GM23338 (cell line): ENCODE measurements at regions not wholly inside any gene's neighbourhood (a gene's known extent, or its start where the extent isn't known, plus 50 kb on each side); places are given as distances from the start of the nearest gene placed in this dataset.

Source experiments
- ATAC-seq: fragments of 200-7000 bp; cut with Tn5 transposase; 3 replicates; pipeline ENCODE4 v1.9.1; 2020
- DNase-seq: peaks from one replicate; pipeline ENCODE4 v3.0.0-alpha.2; 2015; ENCODE audit warnings: low spot score
- H2AFZ ChIP-seq: fragments of 200-600 bp; sonication (generic); 2 replicates; pipeline ENCODE4 v1.8.0; 2016; ENCODE audit warnings: antibody characterized with exemption, mild to moderate bottlenecking, moderate library complexity
- H3F3A ChIP-seq: fragments of 200-600 bp; sonication (generic); replicated peaks from 2 replicates; pipeline ENCODE4 v1.8.0; 2017; ENCODE audit warnings: antibody characterized with exemption, mixed run types, low read depth
- H3K27ac ChIP-seq: fragments of 200-600 bp; sonication (generic); 2 replicates; pipeline ENCODE4 v1.6.1; 2016; ENCODE audit warnings: low read depth
- H3K27me3 ChIP-seq: fragments of 200-600 bp; sonication (generic); 2 replicates; pipeline ENCODE4 v1.8.0; 2016; ENCODE audit warnings: mild to moderate bottlenecking, mixed run types, moderate library complexity; ENCODE audit not compliant: insufficient read depth
- H3K36me3 ChIP-seq: fragments of 200-600 bp; sonication (generic); 2 replicates; pipeline ENCODE4 v1.8.0; 2016; ENCODE audit warnings: mild to moderate bottlenecking; ENCODE audit not compliant: insufficient read depth
- H3K4me1 ChIP-seq: fragments of 200-600 bp; sonication (generic); 2 replicates; pipeline ENCODE4 v1.8.0; 2016; ENCODE audit warnings: mild to moderate bottlenecking, moderate library complexity; ENCODE audit not compliant: insufficient read depth
- H3K4me2 ChIP-seq: fragments of 200-600 bp; sonication (generic); 2 replicates; pipeline ENCODE4 v1.7.1; 2017; ENCODE audit warnings: mixed run types
- H3K4me3 ChIP-seq: fragments of 200-600 bp; sonication (generic); 2 replicates; pipeline ENCODE4 v1.6.1; 2016; ENCODE audit warnings: mixed run types
- H3K79me2 ChIP-seq: fragments of 200-600 bp; sonication (generic); replicated peaks from 2 replicates; pipeline ENCODE4 v1.8.0; 2017; ENCODE audit warnings: mild to moderate bottlenecking; ENCODE audit not compliant: insufficient read depth
- H3K9me2 ChIP-seq: fragments of 200-600 bp; sonication (generic); 2 replicates; pipeline ENCODE4 v1.8.0; 2017; ENCODE audit not compliant: insufficient read depth
- H4K20me1 ChIP-seq: fragments of 200-600 bp; sonication (generic); replicated peaks from 2 replicates; pipeline ENCODE4 v1.8.0; 2017; ENCODE audit warnings: mild to moderate bottlenecking; ENCODE audit not compliant: insufficient read depth
- H3K27ac Mint-ChIP-seq: 2 replicates; pipeline ENCODE4 v1.8.0; 2020; ENCODE audit warnings: inconsistent platforms, mild to moderate bottlenecking, moderate library complexity, mixed read lengths
- H3K27me3 Mint-ChIP-seq: 3 replicates; pipeline ENCODE4 v1.8.0; 2022; ENCODE audit warnings: low read depth, mild to moderate bottlenecking, moderate library complexity, mixed read lengths, inconsistent platforms; ENCODE audit not compliant: insufficient read depth, poor library complexity
- H3K36me3 Mint-ChIP-seq: 3 replicates; pipeline ENCODE4 v1.8.0; 2021; ENCODE audit warnings: low read depth, mild to moderate bottlenecking, inconsistent platforms, moderate library complexity, mixed read lengths
- H3K4me1 Mint-ChIP-seq: 3 replicates; pipeline ENCODE4 v1.8.0; 2020; ENCODE audit warnings: mild to moderate bottlenecking, inconsistent platforms, mixed read lengths
- H3K4me3 Mint-ChIP-seq: 3 replicates; pipeline ENCODE4 v1.8.0; 2021; ENCODE audit warnings: moderate library complexity, mild to moderate bottlenecking, inconsistent platforms, mixed read lengths
- H3K9me3 Mint-ChIP-seq: 3 replicates; pipeline ENCODE4 v1.8.0; 2020; ENCODE audit warnings: moderate library complexity, mild to moderate bottlenecking, inconsistent platforms, mixed read lengths
- EZH2 ChIP-seq: fragments of 200-600 bp; sonication (generic); IDR thresholded peaks from one replicate; pipeline ENCODE4 v1.8.0; 2017; ENCODE audit warnings: antibody characterized with exemption, mild to moderate bottlenecking, low read depth; ENCODE audit not compliant: unreplicated experiment
- JUNB ChIP-seq: IDR thresholded peaks from one replicate; pipeline ENCODE4 v1.6.1; 2016; ENCODE audit warnings: antibody characterized with exemption; ENCODE audit not compliant: unreplicated experiment
- NANOG ChIP-seq: IDR thresholded peaks from 2 replicates; pipeline ENCODE4 v1.6.1; 2016; ENCODE audit warnings: antibody characterized with exemption, borderline replicate concordance
- POLR2AphosphoS5 ChIP-seq: IDR thresholded peaks from 2 replicates; pipeline ENCODE4 v1.6.1; 2016; ENCODE audit warnings: antibody characterized with exemption, low read depth
- STAT1 ChIP-seq: IDR thresholded peaks from one replicate; pipeline ENCODE4 v1.6.1; 2016; ENCODE audit warnings: antibody characterized with exemption; ENCODE audit not compliant: unreplicated experiment
- ZNF331 ChIP-seq: fragments of 250-450 bp; sonication (Bioruptor Pico); IDR thresholded peaks from 2 replicates; pipeline ENCODE4 v1.5.0; 2020; ENCODE audit warnings: low read depth, mild to moderate bottlenecking, moderate library complexity
- TF ChIP-seq, protein P1 (sequence below), 2 experiments: fragments of 200-600 bp in 1 of 2; sonication (generic) in 1 of 2; conservative IDR thresholded peaks; 2 replicates each; pipeline versions ENCODE4 v1.5.1 to v1.6.1; 2016 to 2017; ENCODE audit warnings: antibody characterized with exemption in 2 of 2, low read depth in 2 of 2, mild to moderate bottlenecking in 2 of 2, moderate library complexity in 1 of 2
- TF ChIP-seq, protein P2 (sequence below): fragments of 250-450 bp; sonication (Bioruptor Pico); IDR thresholded peaks from 2 replicates; pipeline ENCODE4 v1.5.0; 2020; ENCODE audit warnings: mild to moderate bottlenecking, moderate library complexity
- TF ChIP-seq, protein P3 (sequence below): IDR thresholded peaks from 2 replicates; pipeline ENCODE4 v1.6.1; 2016; ENCODE audit warnings: antibody characterized with exemption

DNA sequence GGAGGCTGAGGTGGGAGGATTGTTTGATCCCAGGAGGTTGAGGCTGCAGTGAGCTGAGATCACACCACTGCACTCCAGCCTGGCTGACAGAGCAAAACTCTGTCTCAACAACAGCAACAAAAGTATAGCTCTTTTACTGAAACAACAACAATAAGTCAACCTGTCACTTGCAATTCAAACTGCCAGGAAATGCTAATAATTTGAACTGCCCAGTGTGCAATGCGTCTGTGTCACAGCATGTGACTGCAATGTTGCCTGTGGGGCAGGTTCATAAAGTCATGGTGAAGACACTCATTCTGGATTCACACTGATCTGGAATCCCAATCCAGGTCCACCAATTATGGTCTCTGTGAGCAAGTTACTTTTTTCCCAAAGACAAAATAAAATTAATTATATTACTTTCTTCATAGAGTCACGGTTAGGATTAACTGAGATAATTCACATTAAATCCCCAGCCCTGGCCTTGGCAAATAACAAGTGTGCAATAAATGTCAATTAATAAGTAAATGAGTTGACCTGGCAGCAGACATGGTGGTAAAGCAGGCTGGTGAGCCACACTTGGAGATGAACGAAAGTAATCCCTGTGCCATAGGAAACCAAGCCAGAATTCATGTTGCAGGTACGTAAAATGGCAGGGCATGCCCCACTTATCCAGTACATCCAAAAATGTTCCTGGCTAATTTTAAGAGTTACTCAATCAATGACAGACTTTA lies 89.1 kb upstream of the CPSF6 start:
- peaks cover 3% of the 10 kb centered on the region; the same call in 1 of the 3 replicates for H3K4me1 Mint-ChIP-seq
- ATAC-seq, result no peak

More for the DNA sequence above, 89.1 kb upstream of the CPSF6 start:
- H3K27me3 Mint-ChIP-seq, result peaks cover 2% of the 10 kb centered on the region
- H3K9me2 ChIP-seq, result peaks cover 2% of the 10 kb centered on the region; the same call in 1 of the 2 replicates
- no peak overlapping the region for H2AFZ ChIP-seq
- H3K4me3 Mint-ChIP-seq, result no peak overlapping the region
- no peaks in the 10 kb centered on the region for H3K9me3 Mint-ChIP-seq
- H3F3A ChIP-seq, result no peaks in the 10 kb centered on the region
- H3K27ac Mint-ChIP-seq, result no peak overlapping the region
- no peak for DNase-seq
- H3K27ac ChIP-seq, result no peak overlapping the region
- no peak overlapping the region for H3K4me3 ChIP-seq
- H4K20me1 ChIP-seq, result no peaks in the 10 kb centered on the region
- TF ChIP-seq NANOG (no peak), STAT1 (no peak), POLR2AphosphoS5 (no peak), JUNB (no peak), ZNF331 (CRISPR knock-in tag) (no peak), EZH2 (no peak)
- TF ChIP-seq, protein P1, sequence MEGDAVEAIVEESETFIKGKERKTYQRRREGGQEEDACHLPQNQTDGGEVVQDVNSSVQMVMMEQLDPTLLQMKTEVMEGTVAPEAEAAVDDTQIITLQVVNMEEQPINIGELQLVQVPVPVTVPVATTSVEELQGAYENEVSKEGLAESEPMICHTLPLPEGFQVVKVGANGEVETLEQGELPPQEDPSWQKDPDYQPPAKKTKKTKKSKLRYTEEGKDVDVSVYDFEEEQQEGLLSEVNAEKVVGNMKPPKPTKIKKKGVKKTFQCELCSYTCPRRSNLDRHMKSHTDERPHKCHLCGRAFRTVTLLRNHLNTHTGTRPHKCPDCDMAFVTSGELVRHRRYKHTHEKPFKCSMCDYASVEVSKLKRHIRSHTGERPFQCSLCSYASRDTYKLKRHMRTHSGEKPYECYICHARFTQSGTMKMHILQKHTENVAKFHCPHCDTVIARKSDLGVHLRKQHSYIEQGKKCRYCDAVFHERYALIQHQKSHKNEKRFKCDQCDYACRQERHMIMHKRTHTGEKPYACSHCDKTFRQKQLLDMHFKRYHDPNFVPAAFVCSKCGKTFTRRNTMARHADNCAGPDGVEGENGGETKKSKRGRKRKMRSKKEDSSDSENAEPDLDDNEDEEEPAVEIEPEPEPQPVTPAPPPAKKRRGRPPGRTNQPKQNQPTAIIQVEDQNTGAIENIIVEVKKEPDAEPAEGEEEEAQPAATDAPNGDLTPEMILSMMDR (conservative IDR thresholded peaks at IDR 0.05; ENCODE audit: low read depth in 2 of 2), result no peak
- TF ChIP-seq, protein P2, sequence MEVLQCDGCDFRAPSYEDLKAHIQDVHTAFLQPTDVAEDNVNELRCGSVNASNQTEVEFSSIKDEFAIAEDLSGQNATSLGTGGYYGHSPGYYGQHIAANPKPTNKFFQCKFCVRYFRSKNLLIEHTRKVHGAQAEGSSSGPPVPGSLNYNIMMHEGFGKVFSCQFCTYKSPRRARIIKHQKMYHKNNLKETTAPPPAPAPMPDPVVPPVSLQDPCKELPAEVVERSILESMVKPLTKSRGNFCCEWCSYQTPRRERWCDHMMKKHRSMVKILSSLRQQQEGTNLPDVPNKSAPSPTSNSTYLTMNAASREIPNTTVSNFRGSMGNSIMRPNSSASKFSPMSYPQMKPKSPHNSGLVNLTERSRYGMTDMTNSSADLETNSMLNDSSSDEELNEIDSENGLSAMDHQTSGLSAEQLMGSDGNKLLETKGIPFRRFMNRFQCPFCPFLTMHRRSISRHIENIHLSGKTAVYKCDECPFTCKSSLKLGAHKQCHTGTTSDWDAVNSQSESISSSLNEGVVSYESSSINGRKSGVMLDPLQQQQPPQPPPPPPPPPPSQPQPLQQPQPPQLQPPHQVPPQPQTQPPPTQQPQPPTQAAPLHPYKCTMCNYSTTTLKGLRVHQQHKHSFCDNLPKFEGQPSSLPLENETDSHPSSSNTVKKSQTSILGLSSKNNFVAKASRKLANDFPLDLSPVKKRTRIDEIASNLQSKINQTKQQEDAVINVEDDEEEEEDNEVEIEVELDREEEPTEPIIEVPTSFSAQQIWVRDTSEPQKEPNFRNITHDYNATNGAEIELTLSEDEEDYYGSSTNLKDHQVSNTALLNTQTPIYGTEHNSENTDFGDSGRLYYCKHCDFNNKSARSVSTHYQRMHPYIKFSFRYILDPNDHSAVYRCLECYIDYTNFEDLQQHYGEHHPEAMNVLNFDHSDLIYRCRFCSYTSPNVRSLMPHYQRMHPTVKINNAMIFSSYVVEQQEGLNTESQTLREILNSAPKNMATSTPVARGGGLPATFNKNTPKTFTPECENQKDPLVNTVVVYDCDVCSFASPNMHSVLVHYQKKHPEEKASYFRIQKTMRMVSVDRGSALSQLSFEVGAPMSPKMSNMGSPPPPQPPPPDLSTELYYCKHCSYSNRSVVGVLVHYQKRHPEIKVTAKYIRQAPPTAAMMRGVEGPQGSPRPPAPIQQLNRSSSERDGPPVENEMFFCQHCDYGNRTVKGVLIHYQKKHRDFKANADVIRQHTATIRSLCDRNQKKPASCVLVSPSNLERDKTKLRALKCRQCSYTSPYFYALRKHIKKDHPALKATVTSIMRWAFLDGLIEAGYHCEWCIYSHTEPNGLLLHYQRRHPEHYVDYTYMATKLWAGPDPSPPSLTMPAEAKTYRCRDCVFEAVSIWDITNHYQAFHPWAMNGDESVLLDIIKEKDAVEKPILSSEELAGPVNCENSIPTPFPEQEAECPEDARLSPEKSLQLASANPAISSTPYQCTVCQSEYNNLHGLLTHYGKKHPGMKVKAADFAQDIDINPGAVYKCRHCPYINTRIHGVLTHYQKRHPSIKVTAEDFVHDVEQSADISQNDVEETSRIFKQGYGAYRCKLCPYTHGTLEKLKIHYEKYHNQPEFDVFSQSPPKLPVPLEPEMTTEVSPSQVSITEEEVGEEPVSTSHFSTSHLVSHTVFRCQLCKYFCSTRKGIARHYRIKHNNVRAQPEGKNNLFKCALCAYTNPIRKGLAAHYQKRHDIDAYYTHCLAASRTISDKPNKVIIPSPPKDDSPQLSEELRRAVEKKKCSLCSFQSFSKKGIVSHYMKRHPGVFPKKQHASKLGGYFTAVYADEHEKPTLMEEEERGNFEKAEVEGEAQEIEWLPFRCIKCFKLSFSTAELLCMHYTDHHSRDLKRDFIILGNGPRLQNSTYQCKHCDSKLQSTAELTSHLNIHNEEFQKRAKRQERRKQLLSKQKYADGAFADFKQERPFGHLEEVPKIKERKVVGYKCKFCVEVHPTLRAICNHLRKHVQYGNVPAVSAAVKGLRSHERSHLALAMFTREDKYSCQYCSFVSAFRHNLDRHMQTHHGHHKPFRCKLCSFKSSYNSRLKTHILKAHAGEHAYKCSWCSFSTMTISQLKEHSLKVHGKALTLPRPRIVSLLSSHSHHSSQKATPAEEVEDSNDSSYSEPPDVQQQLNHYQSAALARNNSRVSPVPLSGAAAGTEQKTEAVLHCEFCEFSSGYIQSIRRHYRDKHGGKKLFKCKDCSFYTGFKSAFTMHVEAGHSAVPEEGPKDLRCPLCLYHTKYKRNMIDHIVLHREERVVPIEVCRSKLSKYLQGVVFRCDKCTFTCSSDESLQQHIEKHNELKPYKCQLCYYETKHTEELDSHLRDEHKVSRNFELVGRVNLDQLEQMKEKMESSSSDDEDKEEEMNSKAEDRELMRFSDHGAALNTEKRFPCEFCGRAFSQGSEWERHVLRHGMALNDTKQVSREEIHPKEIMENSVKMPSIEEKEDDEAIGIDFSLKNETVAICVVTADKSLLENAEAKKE (CRISPR knock-in tag), result no peak
- TF ChIP-seq, protein P3, sequence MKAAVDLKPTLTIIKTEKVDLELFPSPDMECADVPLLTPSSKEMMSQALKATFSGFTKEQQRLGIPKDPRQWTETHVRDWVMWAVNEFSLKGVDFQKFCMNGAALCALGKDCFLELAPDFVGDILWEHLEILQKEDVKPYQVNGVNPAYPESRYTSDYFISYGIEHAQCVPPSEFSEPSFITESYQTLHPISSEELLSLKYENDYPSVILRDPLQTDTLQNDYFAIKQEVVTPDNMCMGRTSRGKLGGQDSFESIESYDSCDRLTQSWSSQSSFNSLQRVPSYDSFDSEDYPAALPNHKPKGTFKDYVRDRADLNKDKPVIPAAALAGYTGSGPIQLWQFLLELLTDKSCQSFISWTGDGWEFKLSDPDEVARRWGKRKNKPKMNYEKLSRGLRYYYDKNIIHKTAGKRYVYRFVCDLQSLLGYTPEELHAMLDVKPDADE, result no peak
- H3K27me3 ChIP-seq, result no peaks in the 10 kb centered on the region
- no peaks in the 10 kb centered on the region for H3K36me3 ChIP-seq
- no peaks in the 10 kb centered on the region for H3K79me2 ChIP-seq
- peaks cover 4% of the 10 kb centered on the region; the same call in 1 of the 2 replicates for H3K4me1 ChIP-seq
- no peak overlapping the region for H3K4me2 ChIP-seq
- no peaks in the 10 kb centered on the region for H3K36me3 Mint-ChIP-seq
